GM12878 (cell line): ENCODE measurements at regions not wholly inside any gene's neighbourhood (a gene's known extent, or its start where the extent isn't known, plus 50 kb on each side); places are given as distances from the start of the nearest gene placed in this dataset.

ENCODE experiments used
- ATAC-seq: fragments of 200-7000 bp; cut with Tn5 transposase; 3 replicates; pipeline ENCODE4 v1.9.1; 2020; ENCODE audit warnings: mild to moderate bottlenecking, moderate library complexity
- BruUV-seq: library from RNA; stranded (reverse); fragments of 400-500 nt; replicated peaks from 2 replicates; lab custom pipeline; 2021; lab: Mats Ljungman, UMichigan
- CTCF ChIA-PET: fragments of 300-600 bp; sonication (Branson Sonifier 250); formaldehyde crosslinking; extraction: SDS; loops from one replicate; lab custom pipeline; 2021; ENCODE audit warnings: inconsistent platforms; lab: Yijun Ruan, JAX
- POLR2A ChIA-PET: fragments of 350-600 bp; formaldehyde crosslinking; extraction: SDS; loops from one replicate; lab custom pipeline; 2021; ENCODE audit warnings: inconsistent platforms; lab: Charles Lee
- RAD21 ChIA-PET: fragments of 300-600 bp; sonication (Branson Sonifier 250); formaldehyde crosslinking; loops from one replicate; lab custom pipeline; 2023; ENCODE audit warnings: antibody characterized with exemption; ENCODE audit not compliant: unreplicated experiment; lab: Charles Lee
- SMC1A ChIA-PET: fragments of 300-600 bp; sonication (Branson Sonifier 250); formaldehyde crosslinking; loops from one replicate; lab custom pipeline; 2023; ENCODE audit not compliant: unreplicated experiment, uncharacterized antibody; lab: Charles Lee
- DNase-seq: peaks from one replicate; pipeline ENCODE4 v3.0.0-alpha.2; 2011; ENCODE audit warnings: low read depth, low spot score
- FAIRE-seq: peaks from 3 replicates; lab custom pipeline; 2011; peaks lifted over from hg19 to GRCh38; lab: Jason Lieb, UNC
- H2AFZ ChIP-seq: 2 replicates; pipeline ENCODE4 v1.6.0; 2011; ENCODE audit warnings: low read depth, low read length, control low read depth; ENCODE audit not compliant: control insufficient read depth
- H3K27ac ChIP-seq: 2 replicates; pipeline ENCODE4 v1.5.1; 2011; ENCODE audit warnings: control low read depth; ENCODE audit not compliant: control insufficient read depth, insufficient read depth
- H3K27me3 ChIP-seq, 2 experiments: replicated peaks in 1 of 2; 2 replicates each; pipeline versions ENCODE4 v1.6.0 to v1.6.1; 2011; ENCODE audit warnings: low read length in 1 of 2; ENCODE audit not compliant: control insufficient read depth in 2 of 2, insufficient read depth in 2 of 2
- H3K36me3 ChIP-seq, 2 experiments: 2 replicates each; pipeline ENCODE4 v1.5.1; 2011; ENCODE audit warnings: low read length in 1 of 2; ENCODE audit not compliant: control insufficient read depth in 2 of 2, insufficient read depth in 2 of 2
- H3K4me1 ChIP-seq: 2 replicates; pipeline ENCODE4 v1.6.1; 2011; ENCODE audit warnings: mild to moderate bottlenecking, low read length, moderate library complexity, mixed read lengths; ENCODE audit not compliant: control insufficient read depth, insufficient read depth
- H3K4me2 ChIP-seq: 2 replicates; pipeline ENCODE4 v1.6.0; 2011; ENCODE audit warnings: control low read depth; ENCODE audit not compliant: control insufficient read depth, insufficient read depth
- H3K4me3 ChIP-seq: fragments of 200-600 bp; sonication (generic); 2 replicates; pipeline ENCODE4 v1.5.1; 2016
- H3K79me2 ChIP-seq: 2 replicates; pipeline ENCODE4 v1.6.0; 2011; ENCODE audit warnings: low read length; ENCODE audit not compliant: control insufficient read depth, insufficient read depth
- H3K9ac ChIP-seq: 2 replicates; pipeline ENCODE4 v1.8.0; 2011; ENCODE audit warnings: low read length, control low read depth, mixed read lengths; ENCODE audit not compliant: control insufficient read depth, insufficient read depth
- H3K9me3 ChIP-seq: replicated peaks from 3 replicates; pipeline ENCODE4 v1.5.1; 2011; ENCODE audit warnings: mild to moderate bottlenecking, low read length; ENCODE audit not compliant: control insufficient read depth, insufficient read depth
- H4K20me1 ChIP-seq: 2 replicates; pipeline ENCODE4 v1.6.0; 2011; ENCODE audit not compliant: control insufficient read depth, insufficient read depth
- CBFB ChIP-seq: IDR thresholded peaks from 2 replicates; pipeline ENCODE4 v1.6.1; 2016; ENCODE audit warnings: antibody characterized with exemption, low read depth
- LARP7 ChIP-seq: fragments of 450-650 bp; IDR thresholded peaks from 2 replicates; pipeline ENCODE4 v1.6.1; 2017; ENCODE audit warnings: mild to moderate bottlenecking
- MEF2A ChIP-seq: IDR thresholded peaks from 2 replicates; pipeline ENCODE4 v1.6.1; 2011; ENCODE audit warnings: low read depth, mild to moderate bottlenecking, low read length, moderate library complexity; ENCODE audit not compliant: insufficient read depth
- ZNF384 ChIP-seq: IDR thresholded peaks from 2 replicates; pipeline ENCODE4 v1.6.1; 2012; ENCODE audit warnings: low read depth, mild to moderate bottlenecking, low read length, improper control_type of control experiment, borderline replicate concordance
- WGBS: methylation state at CpG from one replicate; pipeline ENCODE4 v1.1.6; 2016; ENCODE audit warnings: low lambda C conversion rate; ENCODE audit not compliant: insufficient replicate concordance, insufficient coverage; ENCODE audit errors: missing lambda C conversion rate; 5-methylcytosine and 5-hydroxymethylcytosine counted together
- in situ Hi-C: fragments of 300-500 bp; cut with MboI; formaldehyde crosslinking; loops from 9 replicates; pipeline ENCODE4 v1.14.3; 2018; ENCODE audit warnings: mixed read lengths
- intact Hi-C: fragments of 100-400 bp; cut with micrococcal nuclease; formaldehyde crosslinking; loops from one replicate; pipeline ENCODE4 v1.14.2; 2022; ENCODE audit not compliant: unreplicated experiment
- TF ChIP-seq, protein P1 (sequence below): IDR thresholded peaks from 2 replicates; pipeline ENCODE4 v1.6.1; 2012; ENCODE audit warnings: improper control_type of control experiment, low read depth, low read length; ENCODE audit not compliant: insufficient replicate concordance

DNA sequence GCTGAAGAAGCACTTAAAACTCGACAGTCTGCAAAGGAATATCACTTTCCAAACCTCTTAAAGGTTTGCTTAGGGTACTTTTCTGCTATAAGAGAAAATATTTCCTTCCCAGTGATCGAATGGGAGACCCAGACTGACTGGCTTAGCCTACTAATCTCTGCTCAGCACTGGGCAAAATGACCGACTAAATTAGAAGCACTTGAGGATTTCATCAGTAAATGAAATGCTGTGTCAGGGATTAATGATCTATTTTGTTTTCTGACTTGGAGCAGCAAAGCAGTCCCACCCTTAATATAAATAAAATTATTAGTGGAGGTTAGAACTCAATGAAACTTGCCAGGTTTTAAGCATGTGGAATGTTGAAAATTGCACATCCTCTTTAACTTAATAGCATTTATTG, 411.6 kb downstream of the NEBL start:
- WGBS, result 24% methylated on average over 3 of the region's 3 CpGs
- Histone ChIP-seq H3K4me1 (no peaks in the 10 kb centered on the region), H3K27ac (no peak overlapping the region), H3K4me2 (no peak overlapping the region)
- intact Hi-C loops, result no loop called here
- CTCF ChIA-PET, result no interaction called here
- POLR2A ChIA-PET, result no interaction called here
- FAIRE-seq, result no peak
- TF ChIP-seq ZNF384, result no peak
- TF ChIP-seq MEF2A, result no peak
- no peak for TF ChIP-seq CBFB
- no peak for TF ChIP-seq LARP7
- TF ChIP-seq, protein P1, sequence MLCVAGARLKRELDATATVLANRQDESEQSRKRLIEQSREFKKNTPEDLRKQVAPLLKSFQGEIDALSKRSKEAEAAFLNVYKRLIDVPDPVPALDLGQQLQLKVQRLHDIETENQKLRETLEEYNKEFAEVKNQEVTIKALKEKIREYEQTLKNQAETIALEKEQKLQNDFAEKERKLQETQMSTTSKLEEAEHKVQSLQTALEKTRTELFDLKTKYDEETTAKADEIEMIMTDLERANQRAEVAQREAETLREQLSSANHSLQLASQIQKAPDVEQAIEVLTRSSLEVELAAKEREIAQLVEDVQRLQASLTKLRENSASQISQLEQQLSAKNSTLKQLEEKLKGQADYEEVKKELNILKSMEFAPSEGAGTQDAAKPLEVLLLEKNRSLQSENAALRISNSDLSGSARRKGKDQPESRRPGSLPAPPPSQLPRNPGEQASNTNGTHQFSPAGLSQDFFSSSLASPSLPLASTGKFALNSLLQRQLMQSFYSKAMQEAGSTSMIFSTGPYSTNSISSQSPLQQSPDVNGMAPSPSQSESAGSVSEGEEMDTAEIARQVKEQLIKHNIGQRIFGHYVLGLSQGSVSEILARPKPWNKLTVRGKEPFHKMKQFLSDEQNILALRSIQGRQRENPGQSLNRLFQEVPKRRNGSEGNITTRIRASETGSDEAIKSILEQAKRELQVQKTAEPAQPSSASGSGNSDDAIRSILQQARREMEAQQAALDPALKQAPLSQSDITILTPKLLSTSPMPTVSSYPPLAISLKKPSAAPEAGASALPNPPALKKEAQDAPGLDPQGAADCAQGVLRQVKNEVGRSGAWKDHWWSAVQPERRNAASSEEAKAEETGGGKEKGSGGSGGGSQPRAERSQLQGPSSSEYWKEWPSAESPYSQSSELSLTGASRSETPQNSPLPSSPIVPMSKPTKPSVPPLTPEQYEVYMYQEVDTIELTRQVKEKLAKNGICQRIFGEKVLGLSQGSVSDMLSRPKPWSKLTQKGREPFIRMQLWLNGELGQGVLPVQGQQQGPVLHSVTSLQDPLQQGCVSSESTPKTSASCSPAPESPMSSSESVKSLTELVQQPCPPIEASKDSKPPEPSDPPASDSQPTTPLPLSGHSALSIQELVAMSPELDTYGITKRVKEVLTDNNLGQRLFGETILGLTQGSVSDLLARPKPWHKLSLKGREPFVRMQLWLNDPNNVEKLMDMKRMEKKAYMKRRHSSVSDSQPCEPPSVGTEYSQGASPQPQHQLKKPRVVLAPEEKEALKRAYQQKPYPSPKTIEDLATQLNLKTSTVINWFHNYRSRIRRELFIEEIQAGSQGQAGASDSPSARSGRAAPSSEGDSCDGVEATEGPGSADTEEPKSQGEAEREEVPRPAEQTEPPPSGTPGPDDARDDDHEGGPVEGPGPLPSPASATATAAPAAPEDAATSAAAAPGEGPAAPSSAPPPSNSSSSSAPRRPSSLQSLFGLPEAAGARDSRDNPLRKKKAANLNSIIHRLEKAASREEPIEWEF, result no peak
- TF ChIP-seq, all 136 proteins: peak for 0
- ChIA-PET RAD21 (no interaction called here), SMC1A (no interaction called here)
- Histone ChIP-seq H3K79me2 (no peaks in the 10 kb centered on the region), H3K9ac (no peak overlapping the region), H4K20me1 (no peaks in the 10 kb centered on the region), H3K27me3 (no peaks in the 10 kb centered on the region), H3K4me3 (no peak overlapping the region), H3K9me3 (no peaks in the 10 kb centered on the region), H3K36me3 (no peaks in the 10 kb centered on the region), H2AFZ (no peak overlapping the region)
- DNase-seq (no peak), ATAC-seq (no peak)
- BruUV-seq, result no TSS peak
- in situ Hi-C loops, result no loop called here
